ENCODE measurements at regions not wholly inside any gene's neighbourhood (a gene's known extent, or its start where the extent isn't known, plus 50 kb on each side); places are given as distances from the start of the nearest gene placed in this dataset.

DNA sequence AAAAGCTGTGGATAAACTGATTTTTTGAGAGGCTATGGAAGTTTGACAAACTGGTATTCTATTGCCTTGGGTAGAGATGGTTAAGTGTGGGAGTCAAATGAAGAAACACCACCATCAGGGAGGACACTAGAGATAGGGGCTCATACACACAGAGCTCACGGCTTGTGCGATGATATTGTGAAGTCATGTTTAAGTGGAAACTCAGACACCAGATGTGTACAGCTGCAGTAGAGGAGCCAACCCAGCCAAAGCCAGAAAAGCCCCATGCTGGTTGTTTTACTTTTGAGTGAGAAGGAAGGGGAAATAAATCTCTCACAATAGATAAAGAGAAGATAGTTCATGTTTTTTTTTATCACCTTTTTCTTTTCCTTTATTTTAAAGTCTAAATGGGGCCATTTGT is 377.7 kb downstream of the DMRT2 start:
- DNase-seq (ENCODE audit: low spot score) = no peak

DNA sequence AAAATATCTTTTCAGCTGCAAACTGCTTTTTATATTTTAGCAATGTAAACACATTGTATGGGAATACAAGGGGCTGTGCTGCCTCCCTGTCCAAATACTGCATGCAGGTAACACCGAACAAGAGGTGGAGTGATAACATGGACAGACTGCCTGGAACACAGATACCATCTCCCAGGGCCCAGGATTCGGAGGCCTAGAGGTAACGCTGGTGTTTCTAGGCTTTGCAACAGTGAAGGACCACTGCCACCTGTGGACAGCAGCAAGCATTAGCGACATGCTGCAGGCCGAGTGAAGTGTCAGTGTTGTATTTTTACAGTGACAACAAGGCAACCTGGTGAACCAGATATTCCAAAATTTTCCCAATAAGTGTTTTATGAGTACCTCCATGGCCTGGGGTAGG is 379.1 kb downstream of the DMRT2 start:
- DNase-seq (ENCODE audit: low spot score) = no peak

DNA sequence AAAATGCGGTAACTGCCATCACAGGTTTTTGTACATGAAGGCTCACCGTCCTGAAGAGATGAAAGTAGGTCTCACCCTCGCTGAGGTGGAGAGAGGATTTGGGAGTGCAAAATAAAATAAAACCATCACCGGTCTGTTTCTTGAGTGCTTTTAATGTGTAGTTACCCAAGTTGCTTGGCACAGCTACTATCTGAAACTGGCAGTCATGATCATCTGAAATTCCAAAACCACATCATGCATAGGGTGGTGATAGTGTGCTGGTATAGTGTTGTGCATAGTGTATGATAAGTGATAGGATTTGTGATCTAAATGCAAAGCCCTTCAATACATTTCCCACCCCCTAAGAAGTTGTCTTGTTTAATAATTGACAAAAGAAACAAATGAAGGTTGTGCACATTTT is 381.3 kb downstream of the DMRT2 start:
- no peak for DNase-seq (ENCODE audit: low spot score)

DNA sequence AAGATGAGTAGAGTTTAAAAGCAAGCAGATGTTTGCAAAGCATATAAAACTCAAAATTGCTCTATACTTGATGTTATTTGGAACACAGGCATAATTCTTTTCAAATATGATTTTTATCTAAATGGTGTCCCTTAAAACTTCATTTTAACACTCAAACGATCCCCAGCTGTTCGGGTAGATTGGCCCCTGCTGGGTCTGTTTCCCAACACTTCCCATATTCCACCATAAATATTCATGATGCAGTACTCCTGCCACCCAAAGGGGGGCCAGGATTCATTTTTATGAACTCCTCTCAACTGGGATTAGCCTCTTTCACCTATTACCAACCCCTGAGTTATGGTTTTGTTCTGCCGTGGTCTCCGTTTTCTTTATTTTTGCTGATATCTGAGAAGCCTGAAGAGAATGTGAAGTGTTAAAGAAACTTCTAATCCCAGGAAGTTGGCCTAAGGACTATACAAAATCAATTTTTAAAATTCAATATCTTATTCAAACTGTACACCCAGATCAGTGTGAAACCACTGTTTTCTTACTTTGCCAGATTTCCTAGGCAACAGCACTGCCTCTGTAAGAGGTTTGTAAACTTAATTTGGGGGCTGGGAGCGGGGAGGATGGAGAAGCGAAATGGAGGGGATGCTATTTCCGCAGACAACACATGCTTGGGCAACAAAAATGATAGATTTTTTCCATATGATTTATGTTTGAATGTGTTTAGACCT is 384.1 kb downstream of the DMRT2 start:
- DNase-seq (ENCODE audit: low spot score) = no peak

DNA sequence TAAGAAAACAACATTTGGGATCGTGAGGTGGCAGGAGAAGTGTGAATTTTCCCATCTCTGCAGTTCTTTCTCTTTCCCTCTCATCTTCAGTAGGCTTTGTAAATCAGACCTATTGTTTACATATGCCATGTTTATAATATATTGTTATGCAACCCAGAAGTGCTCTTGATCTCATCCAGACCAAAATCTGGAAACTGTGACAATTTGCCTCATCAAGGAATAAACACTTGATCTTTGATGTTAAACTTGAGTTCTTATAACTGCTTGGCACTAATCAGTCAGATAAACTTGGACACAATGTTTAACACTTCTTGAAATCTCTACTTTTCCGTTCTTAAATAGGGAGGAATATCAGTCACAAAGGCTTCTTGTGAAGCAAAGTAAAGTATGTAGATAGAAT is 384.7 kb downstream of the DMRT2 start:
- no peak for DNase-seq (ENCODE audit: low spot score)

DNA sequence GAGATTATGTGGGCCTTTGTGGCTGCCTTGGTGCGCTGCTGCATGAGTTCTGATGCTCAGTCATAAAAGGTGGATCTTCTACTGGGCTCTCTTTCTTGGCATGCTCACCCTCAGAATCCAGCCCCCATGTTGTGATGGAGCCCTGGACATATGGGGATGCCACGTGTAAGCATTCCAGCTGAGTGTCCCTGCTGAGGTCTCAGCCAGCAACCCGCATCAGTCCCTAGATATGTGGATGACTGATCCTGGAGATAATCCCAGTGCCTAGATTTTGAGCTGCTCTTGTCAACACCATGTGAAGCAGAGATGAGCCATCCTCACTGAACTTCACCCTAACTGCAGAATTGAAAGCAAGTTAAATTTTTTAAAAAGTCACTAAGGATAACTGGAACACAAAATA is 390.1 kb downstream of the DMRT2 start:
- no peak for DNase-seq (ENCODE audit: low spot score)

DNA sequence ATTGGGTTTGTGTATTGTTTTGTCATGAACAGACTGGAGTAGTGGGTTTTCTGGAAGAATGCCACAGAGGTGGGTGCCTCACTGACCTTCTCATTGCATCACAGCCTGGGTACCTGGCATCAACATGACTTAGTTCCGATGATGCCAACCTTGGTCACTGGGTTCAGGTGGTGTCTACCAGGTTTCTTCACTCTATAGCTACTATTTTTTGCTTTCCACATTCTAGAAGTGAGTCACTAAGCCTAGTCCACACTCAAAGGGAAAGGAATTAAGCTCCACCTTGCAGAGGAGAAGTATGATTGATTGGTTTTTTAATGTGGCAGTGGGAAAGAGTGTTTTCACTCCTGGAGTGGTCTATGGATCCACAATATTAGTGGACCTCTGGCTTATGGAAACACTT is 391.9 kb downstream of the DMRT2 start:
- DNase-seq (ENCODE audit: low spot score) = no peak

DNA sequence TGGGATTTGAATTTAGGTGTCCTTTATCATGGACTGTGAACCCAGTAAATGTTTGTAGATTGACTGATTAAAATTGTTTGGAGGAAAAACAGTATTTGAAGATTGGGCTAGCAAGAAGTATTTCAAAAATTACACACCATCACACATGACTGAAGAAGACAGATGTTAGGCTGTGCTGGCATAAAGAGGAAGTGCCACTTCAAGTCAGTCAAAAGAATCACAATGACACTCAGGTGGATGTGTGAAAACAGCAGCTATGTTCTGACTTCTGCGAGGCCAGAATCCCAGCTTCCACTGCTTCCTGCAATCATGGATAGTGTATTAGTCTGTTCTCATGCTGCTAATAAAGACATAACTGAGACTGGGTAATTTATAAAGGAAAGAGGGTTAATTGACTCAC is 393.3 kb downstream of the DMRT2 start:
- DNase-seq (ENCODE audit: low spot score) = no peak

DNA sequence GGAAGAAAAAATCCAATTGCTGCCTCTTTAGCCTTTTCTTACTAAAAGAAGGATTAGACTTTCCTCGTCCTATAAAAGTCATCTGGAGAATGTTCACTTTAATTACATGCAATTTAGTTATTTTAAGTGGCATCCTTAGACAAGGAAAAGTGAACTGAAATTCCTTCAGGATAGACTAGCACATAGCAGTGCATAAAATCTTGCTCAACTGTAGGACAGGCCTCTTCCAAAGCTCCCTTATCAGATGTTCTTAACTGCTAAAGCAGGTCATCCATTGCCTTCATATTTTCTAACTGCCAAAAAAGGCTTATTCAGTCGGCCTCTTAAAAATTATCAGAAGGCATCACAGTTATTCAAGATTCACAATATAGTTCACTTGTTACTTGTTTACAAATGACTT is 396.5 kb downstream of the DMRT2 start:
- no peak for DNase-seq (ENCODE audit: low spot score)

DNA sequence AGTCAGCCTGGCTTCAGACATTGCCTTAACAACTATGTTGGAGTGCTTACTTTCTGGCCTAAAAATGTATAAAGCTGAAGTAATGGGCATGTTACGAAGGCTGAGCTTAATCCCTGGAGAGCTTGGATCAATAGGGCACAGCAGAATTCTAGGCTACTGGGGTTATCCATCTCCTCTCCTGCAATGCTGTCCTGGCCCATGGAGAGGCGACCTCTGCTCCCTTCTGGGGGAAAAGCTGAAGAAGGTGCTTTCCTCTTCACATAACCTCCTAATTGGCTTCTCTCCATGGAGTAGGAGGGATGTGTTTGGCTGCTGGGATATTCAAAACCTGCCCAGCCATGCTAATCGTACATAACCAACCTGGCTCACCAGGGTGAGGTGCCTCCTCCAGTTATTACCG is 403.5 kb downstream of the DMRT2 start:
- no peak for DNase-seq (ENCODE audit: low spot score)

DNA sequence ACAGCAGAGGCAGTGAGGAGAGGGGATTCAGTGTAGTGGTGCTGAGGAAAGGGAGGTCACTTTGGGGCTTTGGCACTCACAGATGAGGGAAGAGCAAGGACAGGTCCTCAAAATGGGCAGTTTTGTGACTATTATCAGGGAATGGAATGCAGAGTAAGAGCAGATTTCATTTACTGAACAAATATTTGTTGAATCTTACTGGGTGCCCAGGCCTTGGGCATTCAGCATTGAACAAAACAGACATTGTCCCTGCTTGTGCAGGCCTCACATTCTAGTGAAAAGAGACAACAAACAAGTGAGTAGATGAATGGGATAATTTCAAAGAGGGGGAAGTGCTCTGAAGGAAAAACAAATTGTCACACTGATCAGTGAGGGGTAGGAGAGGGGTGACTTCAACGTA is 404.1 kb downstream of the DMRT2 start:
- DNase-seq (ENCODE audit: low spot score) = no peak

DNA sequence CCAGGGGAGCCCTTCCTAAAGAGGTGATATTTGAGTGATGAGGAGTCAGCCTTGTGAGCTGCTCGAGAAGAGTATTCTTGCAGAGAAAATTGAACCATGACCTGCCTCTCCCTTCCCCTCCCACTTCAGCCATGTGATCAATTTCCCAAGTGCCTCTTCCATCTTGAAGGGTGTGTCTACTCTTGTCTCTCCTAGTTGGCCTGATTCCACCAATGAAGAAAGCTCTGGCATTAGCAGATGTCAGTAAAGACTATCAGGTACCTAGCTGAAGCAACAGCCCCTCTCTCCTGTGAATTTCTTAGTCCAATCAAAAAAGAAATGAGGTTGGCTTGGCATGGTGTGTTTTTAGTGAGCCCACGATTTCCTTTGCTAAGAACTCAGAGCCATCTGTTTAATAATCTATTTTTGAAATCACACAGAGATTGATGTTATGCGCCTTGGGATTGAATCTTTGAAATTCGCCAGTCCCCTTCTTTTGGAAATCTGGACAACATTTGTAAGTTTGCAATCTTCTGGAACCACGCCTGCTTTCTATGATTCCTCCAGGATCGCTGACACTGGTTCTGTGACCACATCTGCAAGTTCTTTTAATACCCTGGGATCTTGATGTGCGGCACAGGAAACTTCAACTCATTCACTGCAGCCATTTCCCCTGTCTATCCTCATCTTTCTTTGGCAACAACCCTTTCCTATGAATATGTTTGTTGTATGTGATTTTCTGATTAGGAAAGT is 404.6 kb downstream of the DMRT2 start:
- no peak for DNase-seq (ENCODE audit: low spot score)

DNA sequence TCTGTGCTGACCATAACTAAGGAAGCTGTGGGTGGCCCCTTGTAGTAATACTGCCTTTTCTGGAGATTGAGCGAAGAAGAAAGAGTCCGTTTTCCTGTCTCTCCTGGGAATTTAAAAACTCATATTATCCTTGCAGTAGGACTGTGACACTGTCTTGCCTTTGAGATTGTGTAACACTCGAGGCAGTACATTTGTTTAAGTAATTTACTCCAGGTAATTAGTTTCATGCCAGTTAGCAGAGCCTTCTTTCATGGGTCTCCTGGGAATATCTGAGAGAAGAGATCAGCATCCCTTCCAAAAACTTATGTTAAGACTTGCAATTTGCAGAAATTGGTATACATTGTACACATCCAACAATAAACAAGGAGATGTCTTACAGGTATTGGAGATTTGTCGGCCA is 405.6 kb downstream of the DMRT2 start:
- no peak for DNase-seq (ENCODE audit: low spot score)

DNA sequence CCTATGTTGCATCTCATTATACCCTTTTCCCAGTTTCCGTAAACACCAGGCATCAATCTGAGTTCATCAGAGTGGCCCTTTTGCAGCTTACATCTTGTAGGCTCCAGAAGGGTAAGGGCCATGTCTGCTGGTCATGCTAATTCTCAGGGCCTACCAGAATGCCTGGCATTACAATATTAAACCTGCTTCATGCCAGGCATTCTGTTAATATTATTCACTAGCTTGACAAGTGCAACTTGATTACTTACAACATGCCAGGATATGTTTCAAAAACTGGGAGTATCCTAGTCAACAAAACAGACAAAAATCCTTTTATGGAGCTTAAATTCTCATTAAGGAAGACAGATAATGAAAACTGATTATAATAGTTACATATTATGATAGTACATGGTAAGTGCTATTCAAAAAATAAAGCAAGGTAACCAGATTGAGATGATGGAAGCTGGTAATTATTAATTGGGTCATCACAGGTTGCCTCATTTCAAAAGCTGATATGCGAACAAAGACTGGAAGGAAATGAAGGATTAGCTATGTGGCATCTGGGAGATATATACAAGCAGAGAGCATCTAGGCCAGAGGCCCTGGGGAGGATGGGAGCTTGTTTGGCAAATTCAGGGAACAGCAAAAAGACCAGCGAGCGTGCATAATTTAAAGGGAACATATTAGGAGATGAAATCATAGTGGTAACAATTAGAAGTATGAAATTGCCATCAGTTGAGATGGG is 406.3 kb downstream of the DMRT2 start:
- no peak for DNase-seq (ENCODE audit: low spot score)

DNA sequence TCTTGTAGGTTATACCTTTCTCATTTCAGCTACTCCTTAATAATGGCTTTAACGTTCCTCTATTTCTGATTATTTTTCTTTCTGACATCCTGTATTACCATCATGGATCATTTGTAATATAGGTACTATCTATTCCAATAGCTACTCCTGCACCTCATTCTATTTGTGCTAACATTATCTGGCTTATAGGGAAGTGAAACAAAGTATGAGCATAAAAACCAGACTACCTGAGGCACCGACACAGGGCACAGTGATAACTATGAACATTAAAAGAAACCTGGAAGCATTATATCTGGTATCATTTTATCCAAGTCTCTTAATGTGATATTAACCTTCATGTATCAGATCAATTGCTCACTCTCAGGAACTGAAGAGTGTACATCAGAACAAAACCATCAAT is 407.3 kb downstream of the DMRT2 start:
- DNase-seq (ENCODE audit: low spot score) = no peak

DNA sequence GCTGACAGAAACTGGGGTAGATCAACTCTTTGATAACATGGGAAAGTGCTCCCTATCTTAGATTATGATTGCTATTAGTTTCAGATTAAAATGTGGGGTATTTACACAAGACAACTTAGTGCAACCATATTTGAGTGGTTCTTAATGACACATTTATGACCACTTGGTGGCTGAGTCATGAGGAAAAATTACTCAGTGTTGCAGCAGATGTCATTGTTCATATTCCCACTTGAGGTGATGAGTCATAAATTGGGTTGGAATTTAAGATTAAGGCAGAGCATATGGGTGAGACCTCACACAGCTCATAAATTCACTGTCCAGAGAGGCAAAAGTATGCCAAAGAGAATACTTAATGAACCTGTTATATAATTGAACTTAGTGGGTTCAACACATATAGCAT is 408.3 kb downstream of the DMRT2 start:
- no peak for DNase-seq (ENCODE audit: low spot score)

DNA sequence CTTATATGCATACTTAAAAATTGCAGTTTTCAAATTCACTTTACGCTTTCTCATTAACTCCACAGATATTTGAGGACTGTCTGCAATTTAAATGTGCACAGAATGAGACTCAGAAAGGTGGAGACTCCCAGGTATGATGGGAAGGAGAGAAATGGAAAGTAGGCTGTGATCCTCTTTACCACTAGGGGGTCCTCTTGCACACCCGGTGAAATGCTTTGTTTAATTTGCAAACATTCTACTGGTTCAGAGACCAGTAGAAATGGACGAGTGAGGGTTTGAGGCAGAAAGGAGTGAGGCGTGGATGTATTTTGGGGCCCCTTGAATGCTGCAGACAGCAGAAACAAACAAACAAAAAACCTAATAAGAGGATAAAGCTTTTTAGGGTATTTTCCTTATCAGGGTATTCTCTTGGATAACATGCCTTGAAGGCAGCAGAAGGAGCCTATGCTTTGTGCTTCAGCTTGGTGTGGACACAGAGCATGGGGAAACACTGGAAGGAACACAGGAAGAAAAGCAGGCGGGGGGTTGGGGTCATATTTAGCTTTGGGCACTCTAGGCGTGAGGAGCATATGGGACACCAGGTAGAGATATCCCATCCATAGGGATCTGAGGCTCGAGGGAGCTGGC is 410.1 kb downstream of the DMRT2 start:
- DNase-seq (ENCODE audit: low spot score) = peak; percentile 11

DNA sequence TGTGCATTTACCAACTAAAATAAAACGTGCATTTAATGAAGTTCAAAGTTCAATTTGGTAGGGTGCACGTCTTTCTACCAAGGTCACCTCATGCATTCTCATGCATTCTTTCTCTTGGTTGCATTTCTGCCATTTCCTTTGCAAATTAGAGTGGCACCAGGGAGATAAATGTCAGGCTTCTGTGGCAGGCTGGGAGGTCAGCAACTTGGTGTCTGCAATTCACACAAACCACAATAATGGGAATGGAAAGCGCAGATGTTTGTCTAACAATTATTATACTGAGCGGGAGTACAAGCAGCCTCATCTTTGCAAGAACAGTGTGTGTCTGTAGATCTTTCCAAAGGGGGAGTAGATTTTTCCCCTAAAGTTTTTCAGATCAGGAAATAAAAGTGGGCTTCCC is 411.7 kb downstream of the DMRT2 start:
- DNase-seq (ENCODE audit: low spot score) = no peak

DNA sequence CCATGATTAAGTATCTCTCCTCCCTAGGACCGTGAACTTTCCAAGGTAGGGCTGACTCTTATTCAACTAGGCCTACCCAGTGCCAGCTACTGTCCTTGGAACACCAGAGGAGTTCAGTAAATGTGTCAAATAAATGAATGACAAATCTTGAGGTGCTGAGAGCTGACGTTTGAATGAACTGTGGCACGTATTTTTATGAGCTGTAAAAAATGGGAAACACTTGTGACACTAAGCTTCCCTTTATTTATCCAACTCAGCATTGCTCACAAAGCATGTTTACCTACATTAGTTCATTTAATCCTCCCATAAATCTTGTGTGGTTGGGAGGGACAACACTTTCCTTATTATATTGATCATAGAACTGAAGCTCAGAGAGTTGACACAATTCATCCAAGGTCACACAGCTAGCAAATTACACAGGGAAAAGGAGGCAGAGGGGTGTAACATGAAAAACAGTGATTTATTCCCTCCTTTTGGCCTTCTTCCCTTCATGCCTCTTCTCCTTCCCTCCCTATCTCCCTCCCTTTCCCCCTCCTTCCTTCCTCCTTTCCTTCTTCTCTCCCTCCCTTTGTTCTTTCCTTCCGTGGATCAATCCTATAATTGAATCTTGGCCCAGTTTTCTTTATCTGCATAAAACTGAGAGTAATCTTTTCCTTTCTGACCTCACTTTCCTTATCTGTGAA is 412.6 kb downstream of the DMRT2 start:
- no peak for DNase-seq (ENCODE audit: low spot score)

DNA sequence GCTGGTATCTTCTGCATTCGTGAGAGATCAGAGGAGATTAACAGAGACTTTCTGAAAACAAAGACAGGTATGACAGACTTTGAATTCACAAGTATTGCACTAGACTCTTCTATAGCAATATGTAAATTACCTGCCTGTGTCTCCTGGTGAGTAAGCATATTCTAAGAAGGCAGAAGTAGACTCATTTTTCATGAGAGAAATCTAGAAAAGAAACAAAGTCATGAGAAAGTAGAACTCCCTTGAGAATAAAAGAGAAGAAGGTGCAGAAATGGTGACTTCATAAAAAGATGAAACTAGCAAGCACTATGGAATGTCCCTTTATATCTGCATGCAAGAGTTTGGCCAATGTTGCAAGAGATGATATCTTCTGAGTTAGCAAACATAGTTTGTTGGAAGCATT is 419.8 kb downstream of the DMRT2 start:
- DNase-seq (ENCODE audit: low spot score) = no peak

DNA sequence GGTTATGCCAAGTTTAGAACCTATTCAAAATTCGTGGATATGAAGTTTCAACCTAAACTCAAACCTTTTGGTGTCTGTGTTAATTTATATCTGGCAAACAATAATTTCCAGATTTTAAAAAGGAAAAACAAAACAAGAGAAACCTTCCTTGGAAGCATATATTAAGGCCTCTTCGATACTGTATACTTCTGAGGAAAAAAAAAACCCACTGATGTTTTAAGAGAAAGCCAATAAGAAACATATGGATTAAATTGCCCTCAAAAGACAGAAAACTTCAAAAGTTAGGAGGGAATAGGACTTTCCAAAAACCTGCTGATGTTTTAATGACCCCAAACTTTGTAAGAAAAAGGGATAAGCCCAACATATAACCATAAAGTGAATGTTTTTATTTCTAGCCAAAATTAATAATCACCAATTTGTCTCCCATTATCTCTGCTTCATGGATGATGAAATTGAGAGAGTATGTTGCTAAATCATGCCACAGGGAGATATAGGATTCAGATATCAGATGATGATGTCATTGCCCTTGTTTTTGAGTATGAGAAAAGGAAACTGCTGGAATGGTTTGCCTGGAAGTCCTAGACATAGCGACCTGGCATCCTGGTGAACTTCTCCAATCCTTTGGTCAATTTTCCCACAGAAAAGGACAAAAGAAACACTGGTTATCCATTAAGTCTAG is 423.9 kb downstream of the DMRT2 start:
- no peak for DNase-seq (ENCODE audit: low spot score)
